Endothelial cell of umbilical vein (primary cell): ENCODE measurements at regions not wholly inside any gene's neighbourhood (a gene's known extent, or its start where the extent isn't known, plus 50 kb on each side); places are given as distances from the start of the nearest gene placed in this dataset.

Experiments used
- BruUV-seq: library from RNA; stranded (reverse); fragments of 400-500 nt; replicated peaks from 2 replicates; lab custom pipeline; 2021; lab: Mats Ljungman, UMichigan
- CTCF ChIA-PET: fragments of 300-600, 350-600 bp; sonication (Branson Sonifier 250); formaldehyde crosslinking; loops from one replicate; lab custom pipeline; 2021; ENCODE audit warnings: antibody characterized with exemption, inconsistent platforms; lab: Charles Lee
- POLR2A ChIA-PET: fragments of 300-600, 350-600 bp; sonication (Branson Sonifier 250); formaldehyde crosslinking; loops from one replicate; lab custom pipeline; 2021; ENCODE audit warnings: antibody characterized with exemption, inconsistent platforms; lab: Charles Lee
- DNase-seq: peaks from one replicate; pipeline ENCODE4 v3.0.0-alpha.2; 2011; ENCODE audit warnings: low read depth, low spot score
- FAIRE-seq: peaks from 2 replicates; lab custom pipeline; 2011; peaks lifted over from hg19 to GRCh38; lab: Jason Lieb, UNC
- H2AFZ ChIP-seq: 2 replicates; pipeline ENCODE4 v1.6.0; 2012; ENCODE audit warnings: low read depth, low read length, control low read depth, inconsistent platforms
- H3K27ac ChIP-seq: 2 replicates; pipeline ENCODE4 v1.5.1; 2011; ENCODE audit warnings: low read depth, mild to moderate bottlenecking, control low read depth, low read length, moderate library complexity; ENCODE audit not compliant: insufficient read depth
- H3K27me3 ChIP-seq, 2 experiments: 2 replicates each; pipeline versions ENCODE4 v1.6.0 to v1.6.1; 2011; ENCODE audit warnings: low read length in 2 of 2, mixed read lengths in 1 of 2; ENCODE audit not compliant: control insufficient read depth in 2 of 2, insufficient read depth in 2 of 2
- H3K36me3 ChIP-seq, 2 experiments: 2 replicates in 1 of 2; 3 replicates in 1 of 2; pipeline ENCODE4 v1.5.1; 2011; ENCODE audit warnings: low read length in 2 of 2, mild to moderate bottlenecking in 1 of 2, moderate library complexity in 1 of 2; ENCODE audit not compliant: control insufficient read depth in 2 of 2, insufficient read depth in 2 of 2; ENCODE audit errors: extremely low read depth in 1 of 2
- H3K4me1 ChIP-seq: 3 replicates; pipeline ENCODE4 v1.5.1; 2011; ENCODE audit warnings: mild to moderate bottlenecking, low read length; ENCODE audit not compliant: control insufficient read depth, insufficient read depth; ENCODE audit errors: extremely low read depth
- H3K4me2 ChIP-seq: 2 replicates; pipeline ENCODE4 v1.6.1; 2011; ENCODE audit warnings: low read length, control low read depth, mixed read lengths; ENCODE audit not compliant: insufficient read depth
- H3K4me3 ChIP-seq, 3 experiments: fragments of 200-600 bp in 1 of 3; sonication (generic), shearing (Covaris generic) in 1 of 3; replicated peaks in 1 of 3; 2 replicates each; pipeline ENCODE4 v1.5.1; 2011 to 2016; ENCODE audit warnings: control low read depth in 3 of 3, low read length in 3 of 3, mild to moderate bottlenecking in 2 of 3, inconsistent platforms in 1 of 3, low read depth in 1 of 3, moderate library complexity in 1 of 3; ENCODE audit not compliant: insufficient read depth in 1 of 3
- H3K79me2 ChIP-seq: 2 replicates; pipeline ENCODE4 v1.6.0; 2012; ENCODE audit warnings: low read length, inconsistent platforms; ENCODE audit not compliant: control insufficient read depth, insufficient read depth
- H3K9ac ChIP-seq: replicated peaks from 2 replicates; pipeline ENCODE3; 2011; ENCODE audit warnings: low read length, control low read depth; ENCODE audit not compliant: insufficient read depth; ENCODE audit errors: extremely low read depth
- H3K9me1 ChIP-seq: replicated peaks from 3 replicates; pipeline ENCODE4 v1.6.0; 2011; ENCODE audit warnings: mild to moderate bottlenecking, low read length; ENCODE audit not compliant: control insufficient read depth, insufficient read depth; ENCODE audit errors: extremely low read depth
- H3K9me3 ChIP-seq: replicated peaks from 2 replicates; pipeline ENCODE4 v1.5.1; 2012; ENCODE audit warnings: low read length, inconsistent platforms; ENCODE audit not compliant: control insufficient read depth, insufficient read depth
- H4K20me1 ChIP-seq: replicated peaks from 2 replicates; pipeline ENCODE3; 2011; ENCODE audit warnings: mild to moderate bottlenecking, low read length; ENCODE audit not compliant: control insufficient read depth, insufficient read depth; ENCODE audit errors: extremely low read depth
- CTCF ChIP-seq, 2 donors: IDR thresholded peaks; 1 replicate in 1 of 2; 2 replicates in 1 of 2; pipeline ENCODE4 v1.5.1; 2011; ENCODE audit warnings: low read length in 2 of 2, mild to moderate bottlenecking in 2 of 2, moderate library complexity in 2 of 2, control low read depth in 1 of 2, inconsistent platforms in 1 of 2, low read depth in 1 of 2; ENCODE audit not compliant: insufficient read depth in 1 of 2; ENCODE audit errors: extremely low read depth in 1 of 2
- EZH2 ChIP-seq: IDR thresholded peaks from 2 replicates; pipeline ENCODE4 v1.6.1; 2012; ENCODE audit warnings: borderline replicate concordance, low read depth, mild to moderate bottlenecking, moderate library complexity, low read length, inconsistent platforms; ENCODE audit not compliant: severe bottlenecking
- FOS ChIP-seq: IDR thresholded peaks from 2 replicates; pipeline ENCODE4 v1.6.1; 2011; ENCODE audit warnings: mild to moderate bottlenecking, low read length, moderate library complexity, borderline replicate concordance; ENCODE audit not compliant: insufficient read depth
- GATA2 ChIP-seq: IDR thresholded peaks from 2 replicates; pipeline ENCODE4 v1.7.0; 2011; ENCODE audit warnings: low read depth, mild to moderate bottlenecking, moderate library complexity, mixed read lengths, low read length; ENCODE audit not compliant: insufficient read length, insufficient read depth
- JUN ChIP-seq: IDR thresholded peaks from 2 replicates; pipeline ENCODE4 v1.6.1; 2011; ENCODE audit warnings: borderline replicate concordance, low read depth; ENCODE audit not compliant: insufficient read length, insufficient read depth
- MAX ChIP-seq: IDR thresholded peaks from 2 replicates; pipeline ENCODE4 v1.6.1; 2011; ENCODE audit not compliant: insufficient read depth, insufficient read length
- MYC ChIP-seq: IDR thresholded peaks from one replicate; pipeline ENCODE4 v1.6.1; 2011; ENCODE audit warnings: mild to moderate bottlenecking, low read depth, low read length
- POLR2A ChIP-seq: IDR thresholded peaks from 2 replicates; pipeline ENCODE4 v1.6.1; 2012; ENCODE audit warnings: low read depth, mild to moderate bottlenecking, control low read depth, low read length
- POLR2AphosphoS5 ChIP-seq: IDR thresholded peaks from 2 replicates; pipeline ENCODE4 v1.6.1; 2012; ENCODE audit warnings: low read depth, mild to moderate bottlenecking, control low read depth, low read length, moderate library complexity; ENCODE audit not compliant: insufficient read depth
- dilution Hi-C: fragments of 300-500 bp; cut with MboI; formaldehyde crosslinking; loops from one replicate; pipeline ENCODE4 v1.15.0; 2019; ENCODE audit warnings: low sequenced_read_pairs; ENCODE audit not compliant: extremely low pct_ligation_motif_present
- intact Hi-C: fragments of 100-400 bp; cut with micrococcal nuclease; formaldehyde crosslinking; loops from one replicate; pipeline ENCODE4 v1.10.0; 2022

- no TSS peak for BruUV-seq
- H2AFZ ChIP-seq: peak overlapping the region; percentile 48
- no peak overlapping the region for H3K4me2 ChIP-seq
- no peaks in the 10 kb centered on the region for H4K20me1 ChIP-seq
- ChIA-PET CTCF (interaction anchor here (0.8 to 1.1 kb wide), 3 partner anchors 30 to 1383 kb away, joined by 3 to 4 read pairs (median 3); no protein-coding TSS in a partner anchor), POLR2A (no interaction called here)
- H3K9ac ChIP-seq: no peak overlapping the region
- H3K79me2 ChIP-seq: no peaks in the 10 kb centered on the region
- FAIRE-seq: peak; percentile 89
- no peaks in the 10 kb centered on the region for H3K9me1 ChIP-seq
- dilution Hi-C loops (no loop called here), intact Hi-C loops (no loop called here)
- no peaks in the 10 kb centered on the region for H3K27me3 ChIP-seq
- no peak overlapping the region for H3K4me3 ChIP-seq
- H3K36me3 ChIP-seq: no peaks in the 10 kb centered on the region
- H3K9me3 ChIP-seq: no peaks in the 10 kb centered on the region
- DNase-seq: peak; percentile 89
- H3K27ac ChIP-seq: no peak overlapping the region
- TF ChIP-seq MYC (no peak), JUN (peak; percentile 64), CTCF (IDR thresholded peaks at IDR 0.05; ENCODE audit: extremely low read depth in 1 of 2, insufficient read depth in 1 of 2, low read depth in 1 of 2, low read length in 2 of 2) (no peak), POLR2AphosphoS5 (no peak), EZH2 (no peak), POLR2A (no peak), GATA2 (no peak), MAX (no peak), FOS (peak; percentile 84)
- peaks cover 2% of the 10 kb centered on the region for H3K4me1 ChIP-seq
These were observed 247.4 kb downstream of the PRELID2 start for GRCh38 chr5:145587710-145588109.
